ENCODE measurements at regions not wholly inside any gene's neighbourhood (a gene's known extent, or its start where the extent isn't known, plus 50 kb on each side); places are given as distances from the start of the nearest gene placed in this dataset.
"Not testable (repeated sequence)": the region's sequence is repeated elsewhere in the genome, so short reads cannot be mapped to it uniquely, and the experiment has no call there.

DNA sequence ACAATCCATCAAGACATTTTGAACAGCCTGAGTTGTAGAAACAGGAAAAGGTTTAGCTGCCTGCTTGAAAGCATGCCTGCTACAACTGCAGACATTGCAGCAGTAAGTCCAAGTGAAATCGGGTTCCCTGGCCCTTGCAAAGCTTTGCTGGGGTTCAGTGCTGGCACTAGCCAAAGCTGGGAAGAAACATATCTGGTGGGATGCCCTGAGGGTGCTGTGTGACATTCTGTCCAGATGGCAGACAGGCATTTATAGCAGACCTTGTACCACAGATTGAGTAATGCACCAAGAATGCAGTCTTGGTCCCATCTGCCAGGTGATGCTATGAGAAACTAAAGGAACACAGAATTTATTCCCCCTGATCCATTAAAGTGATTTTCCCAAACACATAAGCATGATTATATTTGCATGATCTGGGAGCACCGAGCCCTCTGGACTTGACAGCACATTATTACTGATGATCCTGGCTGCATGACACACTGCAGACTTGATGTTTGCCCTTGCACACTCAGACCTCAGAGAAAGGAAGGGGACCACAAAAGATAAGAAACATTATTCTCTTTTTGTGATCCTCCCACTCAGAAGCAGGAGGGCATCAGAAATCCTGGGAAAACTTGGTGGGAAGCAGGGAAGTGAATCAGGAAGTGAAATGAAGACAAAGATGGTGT is 223.7 kb upstream of the FAM78B start:
- H3K36me3 ChIP-seq (ENCODE audit: control insufficient read depth, insufficient read depth, low read length) = no peaks in the 10 kb centered on the region
- WGBS, 2 experiments (ENCODE audit: insufficient coverage in 2 of 2) = 81 to 90% methylated on average over 1 to 2 of the region's 2 CpGs
- H3K4me1 ChIP-seq (ENCODE audit: control insufficient read depth, insufficient read depth, low read length, poor library complexity, severe bottlenecking) = no peaks in the 10 kb centered on the region
- H3K4me3 ChIP-seq (ENCODE audit: extremely low read depth, insufficient read depth, low read length, poor library complexity, severe bottlenecking) = no peak overlapping the region
- no peaks in the 10 kb centered on the region for H3K9me3 ChIP-seq (ENCODE audit: control insufficient read depth, low read length)
- H3K27ac ChIP-seq (ENCODE audit: low read depth, low read length, severe bottlenecking) = no peak overlapping the region

DNA sequence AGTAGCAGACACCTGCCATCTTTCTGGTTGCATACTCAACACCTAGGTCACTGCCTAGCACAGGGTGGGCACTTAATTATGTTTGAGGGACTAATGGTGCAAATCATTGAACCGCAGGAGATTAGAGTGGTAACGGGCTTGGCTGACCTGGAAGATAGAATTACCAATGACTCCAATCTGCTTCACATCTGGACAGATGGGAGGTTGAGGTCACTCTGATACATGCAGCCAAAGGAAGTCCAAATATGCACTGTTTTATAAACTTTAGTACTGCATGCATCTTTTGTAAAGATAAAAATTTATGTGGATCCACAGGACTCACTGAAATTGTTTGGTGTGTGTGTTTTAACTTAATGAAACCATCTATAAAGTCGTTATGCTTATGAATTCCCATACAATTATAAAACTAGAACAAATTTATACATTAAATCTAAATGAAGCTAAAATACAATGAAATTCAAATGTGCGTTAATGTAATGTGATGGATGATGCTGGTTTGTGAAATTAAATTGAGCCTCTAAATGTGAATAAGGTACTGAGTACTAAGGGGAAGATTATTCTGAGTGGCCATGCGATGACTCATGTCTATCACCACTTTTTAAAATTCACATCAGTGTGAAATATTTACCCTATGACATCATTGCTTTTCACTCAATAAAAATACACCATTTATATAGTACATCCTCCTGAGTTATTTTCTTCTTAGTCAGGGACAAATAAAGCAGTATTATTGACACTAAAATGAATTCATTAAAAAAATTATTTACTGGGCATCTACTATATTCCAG is 224.7 kb upstream of the FAM78B start:
- WGBS, 2 experiments (ENCODE audit: insufficient coverage in 2 of 2) = 80 to 85% methylated on average over 1 to 2 of the region's 5 CpGs
- no peaks in the 10 kb centered on the region for H3K4me1 ChIP-seq (ENCODE audit: control insufficient read depth, insufficient read depth, low read length, poor library complexity, severe bottlenecking)
- H3K27ac ChIP-seq (ENCODE audit: low read depth, low read length, severe bottlenecking) = no peak overlapping the region
- H3K4me3 ChIP-seq (ENCODE audit: extremely low read depth, insufficient read depth, low read length, poor library complexity, severe bottlenecking) = no peak overlapping the region
- H3K9me3 ChIP-seq (ENCODE audit: control insufficient read depth, low read length) = no peaks in the 10 kb centered on the region
- H3K36me3 ChIP-seq (ENCODE audit: control insufficient read depth, insufficient read depth, low read length) = no peaks in the 10 kb centered on the region

DNA sequence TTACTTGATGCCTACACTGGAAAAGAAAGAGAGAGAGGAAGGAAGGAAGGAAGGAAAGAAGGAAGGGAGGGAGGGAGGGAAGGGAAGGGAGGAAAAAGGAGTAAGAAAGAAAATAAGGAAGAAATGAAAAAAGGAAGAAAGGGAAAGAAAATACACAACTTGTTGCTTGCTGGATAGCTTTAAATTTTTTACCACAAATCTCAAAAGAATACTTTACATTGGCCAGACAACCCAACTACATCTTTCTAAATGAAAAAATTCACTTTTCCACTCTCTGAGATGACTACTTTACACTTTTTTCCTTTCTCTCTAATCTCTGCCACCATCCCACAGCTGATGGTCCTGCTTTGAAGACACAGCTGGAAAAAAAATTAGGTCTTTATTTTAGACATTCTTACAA is 228.9 kb upstream of the FAM78B start:
- no peaks in the 10 kb centered on the region for H3K4me1 ChIP-seq (ENCODE audit: control insufficient read depth, insufficient read depth, low read length, poor library complexity, severe bottlenecking)
- H3K9me3 ChIP-seq (ENCODE audit: control insufficient read depth, low read length) = no peaks in the 10 kb centered on the region
- no peaks in the 10 kb centered on the region for H3K36me3 ChIP-seq (ENCODE audit: control insufficient read depth, insufficient read depth, low read length)
- H3K4me3 ChIP-seq (ENCODE audit: extremely low read depth, insufficient read depth, low read length, poor library complexity, severe bottlenecking) = no peak overlapping the region
- H3K27ac ChIP-seq (ENCODE audit: low read depth, low read length, severe bottlenecking) = no peak overlapping the region

DNA sequence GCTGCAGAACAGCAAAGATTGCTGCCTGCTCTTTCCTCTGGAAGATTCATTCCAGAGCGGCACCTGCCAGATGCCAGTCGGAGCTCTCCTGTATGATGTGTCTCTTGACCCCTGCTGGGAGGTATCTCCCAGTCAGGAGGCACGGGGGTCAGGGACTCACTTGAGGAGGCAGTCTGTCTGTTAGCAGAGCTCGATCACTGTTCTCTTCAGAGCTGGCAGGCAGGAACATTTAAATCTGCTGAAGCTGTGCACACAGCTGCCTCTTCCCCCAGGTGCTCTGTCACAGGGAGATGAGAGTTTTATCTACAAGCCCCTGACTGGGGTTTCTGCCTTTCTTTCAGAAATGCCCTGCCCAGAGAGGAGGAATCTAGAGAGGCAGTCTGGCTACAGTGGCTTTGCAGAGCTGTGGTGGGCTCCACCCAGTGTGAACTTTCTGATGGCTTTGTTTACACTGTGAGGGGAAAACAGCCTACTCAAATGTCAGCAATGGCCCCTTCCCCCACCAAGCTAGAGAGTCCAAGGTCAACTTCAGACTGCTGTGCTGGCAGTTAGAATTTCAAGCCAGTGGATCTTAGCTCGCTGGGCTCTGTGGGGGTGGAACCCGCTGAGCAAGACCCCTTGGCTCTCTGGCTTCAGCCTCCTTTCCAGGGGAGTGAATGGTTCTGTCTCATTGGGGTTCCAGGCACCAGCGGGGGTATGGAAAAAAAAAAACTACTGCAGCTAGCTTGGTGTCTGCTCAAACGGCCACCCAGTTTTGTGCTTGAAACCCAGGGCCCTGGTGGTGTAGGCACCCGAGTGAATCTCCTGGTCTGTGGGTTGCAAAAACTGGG is 242.7 kb upstream of the FAM78B start:
- 49 to 63% methylated on average over 9 of the region's 9 CpGs for WGBS, 2 experiments (ENCODE audit: insufficient coverage in 2 of 2)
- H3K27ac ChIP-seq (ENCODE audit: low read depth, low read length, severe bottlenecking); H3K4me1 ChIP-seq (ENCODE audit: control insufficient read depth, insufficient read depth, low read length, poor library complexity, severe bottlenecking); H3K4me3 ChIP-seq (ENCODE audit: extremely low read depth, insufficient read depth, low read length, poor library complexity, severe bottlenecking); H3K9me3 ChIP-seq (ENCODE audit: control insufficient read depth, low read length); H3K36me3 ChIP-seq (ENCODE audit: control insufficient read depth, insufficient read depth, low read length): not testable (repeated sequence)

DNA sequence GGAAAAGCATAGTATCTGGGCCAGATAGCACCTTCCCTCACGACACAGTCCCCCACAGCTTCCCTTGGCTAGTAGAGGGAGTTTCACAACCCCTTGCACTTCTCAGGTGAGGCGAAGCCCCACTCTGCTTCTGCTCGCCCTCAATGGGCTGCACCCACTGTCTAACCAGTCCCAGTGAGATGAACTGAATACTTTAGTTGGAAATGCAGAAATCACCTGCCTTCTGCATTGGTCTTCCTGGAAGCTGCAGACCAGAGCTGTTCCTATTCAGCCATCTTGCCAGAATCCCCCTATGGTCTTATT is 243.2 kb upstream of the FAM78B start:
- Histone ChIP-seq H3K4me1 (ENCODE audit: control insufficient read depth, insufficient read depth, low read length, poor library complexity, severe bottlenecking) (no peaks in the 10 kb centered on the region), H3K9me3 (ENCODE audit: control insufficient read depth, low read length) (no peaks in the 10 kb centered on the region), H3K4me3 (ENCODE audit: extremely low read depth, insufficient read depth, low read length, poor library complexity, severe bottlenecking) (no peak overlapping the region), H3K36me3 (ENCODE audit: control insufficient read depth, insufficient read depth, low read length) (no peaks in the 10 kb centered on the region), H3K27ac (ENCODE audit: low read depth, low read length, severe bottlenecking) (no peak overlapping the region)
- 94% methylated on average over 2 of the region's 3 CpGs for WGBS, 2 experiments (ENCODE audit: insufficient coverage in 2 of 2)

DNA sequence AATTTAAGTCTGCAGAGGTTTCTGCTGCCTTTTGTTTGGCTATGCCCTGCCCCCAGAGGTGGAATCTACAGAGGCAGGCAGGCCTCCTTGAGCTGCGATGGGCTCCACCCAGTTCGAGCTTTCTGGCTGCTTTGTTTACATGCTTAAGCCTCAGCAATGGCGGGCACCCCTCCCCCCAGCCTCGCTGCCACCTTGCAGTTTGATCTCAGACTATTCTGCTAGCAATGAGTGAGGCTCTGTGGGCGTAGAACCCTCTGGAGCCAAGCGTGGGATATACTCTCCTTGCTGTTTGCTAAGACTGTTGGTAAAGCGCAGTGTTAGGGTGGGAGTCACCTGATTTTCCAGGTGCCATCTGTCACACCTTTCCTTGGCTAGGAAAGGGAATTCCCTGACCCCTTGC is 250.0 kb upstream of the FAM78B start:
- H3K4me3 ChIP-seq (ENCODE audit: extremely low read depth, insufficient read depth, low read length, poor library complexity, severe bottlenecking); H3K27ac ChIP-seq (ENCODE audit: low read depth, low read length, severe bottlenecking); H3K9me3 ChIP-seq (ENCODE audit: control insufficient read depth, low read length); H3K36me3 ChIP-seq (ENCODE audit: control insufficient read depth, insufficient read depth, low read length); H3K4me1 ChIP-seq (ENCODE audit: control insufficient read depth, insufficient read depth, low read length, poor library complexity, severe bottlenecking): not testable (repeated sequence)
- WGBS, 2 experiments (ENCODE audit: insufficient coverage in 2 of 2) = 77 to 82% methylated on average over 6 to 7 of the region's 7 CpGs

DNA sequence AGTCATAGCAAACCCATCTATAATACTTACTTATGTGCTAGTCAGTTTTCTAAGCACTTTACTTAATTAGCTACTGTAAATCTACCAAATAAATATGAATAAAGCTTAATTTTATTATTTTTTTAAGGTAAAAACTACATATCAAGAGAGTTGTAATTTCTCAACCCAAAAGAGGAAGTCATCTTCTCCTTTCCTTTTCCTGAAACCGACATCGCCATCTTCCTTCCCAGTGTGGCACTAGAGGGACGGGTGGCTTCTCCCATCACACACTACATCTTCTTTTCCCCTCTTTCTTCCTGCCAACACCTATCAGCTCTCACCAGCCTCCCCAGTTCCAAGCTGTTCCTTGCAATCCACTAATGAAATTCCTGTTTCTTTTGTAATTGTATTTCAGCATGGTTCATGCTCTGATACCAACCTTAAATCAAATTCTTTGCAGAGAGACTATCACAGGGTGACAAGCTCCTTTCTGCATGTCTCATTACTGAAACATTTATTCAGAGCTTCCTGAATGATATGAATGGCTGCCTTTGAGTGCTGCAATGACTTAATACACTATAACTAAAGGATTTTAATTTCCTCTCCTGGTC is 251.6 kb upstream of the FAM78B start:
- no peaks in the 10 kb centered on the region for H3K4me1 ChIP-seq (ENCODE audit: control insufficient read depth, insufficient read depth, low read length, poor library complexity, severe bottlenecking)
- no peak overlapping the region for H3K27ac ChIP-seq (ENCODE audit: low read depth, low read length, severe bottlenecking)
- H3K36me3 ChIP-seq (ENCODE audit: control insufficient read depth, insufficient read depth, low read length) = no peaks in the 10 kb centered on the region
- no peak overlapping the region for H3K4me3 ChIP-seq (ENCODE audit: extremely low read depth, insufficient read depth, low read length, poor library complexity, severe bottlenecking)
- 76 to 100% methylated on average over 2 to 3 of the region's 3 CpGs for WGBS, 2 experiments (ENCODE audit: insufficient coverage in 2 of 2)
- no peaks in the 10 kb centered on the region for H3K9me3 ChIP-seq (ENCODE audit: control insufficient read depth, low read length)

DNA sequence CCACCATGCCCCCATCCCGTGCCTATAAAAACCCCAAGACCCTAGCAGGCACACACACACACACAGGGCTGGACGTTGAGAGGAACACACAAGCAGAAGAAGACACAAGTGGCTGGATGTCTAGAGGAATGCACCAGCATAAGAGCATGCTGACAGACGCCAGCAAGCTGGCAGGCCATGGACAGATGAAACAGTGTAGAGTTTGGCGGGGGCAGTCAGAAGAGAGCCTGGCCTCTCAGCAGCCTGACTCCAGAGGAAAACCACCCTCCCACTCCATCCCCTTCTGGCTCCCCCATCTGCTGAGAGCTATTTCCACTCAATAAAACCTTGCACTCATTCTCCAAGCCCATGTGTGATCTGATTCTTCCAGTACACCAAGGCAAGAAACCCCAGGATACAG is 255.8 kb upstream of the FAM78B start:
- not testable (repeated sequence) for H3K4me3 ChIP-seq (ENCODE audit: extremely low read depth, insufficient read depth, low read length, poor library complexity, severe bottlenecking); H3K36me3 ChIP-seq (ENCODE audit: control insufficient read depth, insufficient read depth, low read length); H3K4me1 ChIP-seq (ENCODE audit: control insufficient read depth, insufficient read depth, low read length, poor library complexity, severe bottlenecking); H3K9me3 ChIP-seq (ENCODE audit: control insufficient read depth, low read length); H3K27ac ChIP-seq (ENCODE audit: low read depth, low read length, severe bottlenecking)
- 100% methylated on average over 2 of the region's 4 CpGs for WGBS, 2 experiments (ENCODE audit: insufficient coverage in 2 of 2)

DNA sequence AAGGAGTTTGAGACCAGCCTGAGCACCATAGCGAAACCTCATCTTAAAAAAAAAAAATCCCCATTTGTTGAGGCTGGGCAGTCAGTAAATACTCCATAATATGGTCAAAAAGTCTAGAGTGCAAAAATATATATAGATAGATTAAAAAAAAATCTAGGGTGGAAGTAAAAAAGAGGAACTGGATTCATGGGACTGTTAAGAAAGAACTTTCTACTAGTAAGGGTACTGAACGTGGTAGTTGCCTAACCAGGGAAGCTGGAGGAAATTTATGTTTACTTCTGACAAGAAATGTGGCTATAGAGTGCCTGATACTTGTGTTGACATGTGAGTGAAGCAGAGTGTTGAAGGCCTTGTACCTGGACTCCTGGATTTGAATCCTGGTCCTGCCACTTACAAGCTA is 265.9 kb upstream of the FAM78B start:
- H3K36me3 ChIP-seq (ENCODE audit: control insufficient read depth, insufficient read depth, low read length) = no peaks in the 10 kb centered on the region
- no peak overlapping the region for H3K4me3 ChIP-seq (ENCODE audit: extremely low read depth, insufficient read depth, low read length, poor library complexity, severe bottlenecking)
- no peaks in the 10 kb centered on the region for H3K9me3 ChIP-seq (ENCODE audit: control insufficient read depth, low read length)
- H3K27ac ChIP-seq (ENCODE audit: low read depth, low read length, severe bottlenecking) = no peak overlapping the region
- whole genome bisulfite sequencing, 2 experiments (ENCODE audit: insufficient coverage in 2 of 2) = 88% methylated on average over 1 of the region's 2 CpGs
- no peaks in the 10 kb centered on the region for H3K4me1 ChIP-seq (ENCODE audit: control insufficient read depth, insufficient read depth, low read length, poor library complexity, severe bottlenecking)

DNA sequence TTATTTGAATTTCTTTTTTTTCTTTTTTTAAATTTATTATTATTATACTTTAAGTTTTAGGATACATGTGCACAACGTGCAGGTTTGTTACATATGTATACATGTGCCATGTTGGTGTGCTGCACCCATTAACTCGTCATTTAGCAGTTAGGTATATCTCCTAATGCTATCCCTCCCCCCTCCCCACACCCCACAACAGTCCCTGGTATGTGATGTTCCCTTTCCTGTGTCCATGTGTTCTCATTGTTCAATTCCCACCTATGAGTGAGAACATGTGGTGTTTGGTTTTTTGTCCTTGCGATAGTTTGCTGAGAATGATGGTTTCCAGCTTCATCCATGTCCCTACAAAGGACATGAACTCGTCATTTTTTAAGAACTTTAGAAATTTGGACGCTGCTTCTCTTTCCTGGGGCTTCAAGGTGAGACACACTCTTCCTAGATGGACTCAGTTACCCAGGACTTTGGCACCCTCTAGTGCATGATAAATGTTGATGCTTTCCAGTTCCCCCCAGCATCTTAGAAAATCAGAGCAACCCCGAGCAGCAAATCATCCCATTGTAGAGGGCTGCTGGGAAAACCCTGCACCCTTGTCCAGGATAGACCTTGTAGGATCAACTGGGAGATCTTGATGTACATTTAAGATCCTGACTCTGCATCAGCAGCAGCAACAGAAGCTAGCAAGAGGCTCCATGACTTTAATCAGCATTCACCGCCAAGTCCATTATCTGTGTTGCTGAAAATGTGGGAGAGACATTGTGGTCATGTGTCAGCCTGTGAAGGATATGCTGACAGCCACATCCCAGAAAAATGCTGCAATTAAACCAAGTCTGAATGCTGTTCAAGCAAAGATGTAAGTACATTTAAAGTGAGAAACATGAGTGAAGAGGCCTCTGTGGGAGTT is 266.9 kb upstream of the FAM78B start:
- not testable (repeated sequence) for H3K27ac ChIP-seq (ENCODE audit: low read depth, low read length, severe bottlenecking); H3K4me1 ChIP-seq (ENCODE audit: control insufficient read depth, insufficient read depth, low read length, poor library complexity, severe bottlenecking); H3K36me3 ChIP-seq (ENCODE audit: control insufficient read depth, insufficient read depth, low read length); H3K4me3 ChIP-seq (ENCODE audit: extremely low read depth, insufficient read depth, low read length, poor library complexity, severe bottlenecking); H3K9me3 ChIP-seq (ENCODE audit: control insufficient read depth, low read length)
- WGBS, 2 experiments (ENCODE audit: insufficient coverage in 2 of 2) = 33 to 38% methylated on average over 3 to 4 of the region's 7 CpGs

All from mesodermal cell (in vitro differentiated cells).